HG03025 (cell line): ENCODE measurements at regions not wholly inside any gene's neighbourhood (a gene's known extent, or its start where the extent isn't known, plus 50 kb on each side); places are given as distances from the start of the nearest gene placed in this dataset.
"Not testable (repeated sequence)": the region's sequence is repeated elsewhere in the genome, so short reads cannot be mapped to it uniquely, and the experiment has no call there.

Experiments used
- ATAC-seq: cut with Tn5 transposase; IDR thresholded peaks from one replicate; pipeline ENCODE4 v1.9.1; 2021; ENCODE audit warnings: mild to moderate bottlenecking, moderate library complexity; ENCODE audit not compliant: unreplicated experiment, low FRiP score

- no peak for ATAC-seq
These were observed 794.5 kb downstream of the DSC3 start for GRCh38 chr18:30248056-30248455.

DNA sequence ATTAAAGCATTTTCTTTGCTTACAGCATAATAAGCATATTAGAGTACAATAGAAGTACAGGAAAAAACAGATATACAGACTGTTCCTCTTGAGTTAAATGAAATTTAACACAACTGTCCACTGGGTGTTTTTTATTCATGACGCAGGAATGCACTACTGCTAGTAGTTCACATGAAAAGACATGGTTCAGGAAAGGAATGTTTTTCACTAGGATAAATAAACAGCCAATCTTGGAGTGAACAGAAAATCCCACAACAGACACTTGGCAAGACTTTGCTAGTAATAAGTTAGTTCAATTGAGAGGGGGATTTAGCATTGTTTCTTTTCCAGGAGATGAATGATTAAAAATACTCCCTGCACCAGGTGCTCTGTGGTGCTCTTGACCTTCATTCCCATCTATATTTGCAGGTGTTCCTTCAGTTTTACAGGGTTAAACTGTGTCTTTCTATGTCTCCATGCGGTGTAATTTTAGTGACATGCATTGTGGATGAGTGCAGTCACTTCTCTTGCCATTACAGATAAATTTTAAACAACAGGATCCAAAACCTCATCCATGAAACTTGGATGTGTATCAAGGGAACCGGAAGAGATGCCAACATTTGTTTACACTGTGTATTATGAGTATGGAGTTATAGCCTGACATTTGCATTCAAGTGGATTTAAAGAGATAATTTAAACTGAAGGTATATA, 796.6 kb downstream of the DSC3 start:
- ATAC-seq, result no peak

DNA sequence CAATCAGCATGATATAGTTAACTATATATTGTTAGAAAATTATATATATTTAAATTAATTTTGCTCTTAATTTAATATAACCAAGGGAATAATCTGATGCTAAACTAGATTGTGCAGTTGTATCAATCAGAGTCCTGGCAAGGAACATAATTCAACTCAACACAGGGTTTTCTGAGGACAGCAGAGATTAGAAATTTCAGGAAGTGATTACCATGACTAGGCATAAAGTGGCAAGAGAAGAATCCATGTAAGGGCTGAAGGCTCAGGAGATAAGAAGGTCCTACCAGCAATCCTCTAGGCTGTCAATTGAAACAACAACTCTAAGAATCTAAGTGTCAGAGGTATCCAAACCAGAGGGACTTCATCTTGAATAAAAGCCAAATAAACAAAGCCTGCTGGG, 807.8 kb downstream of the DSC3 start:
- no peak for ATAC-seq

GRCh38 chr18:30211112-30211511, 831.4 kb downstream of the DSC3 start:
- ATAC-seq, result no peak

- ATAC-seq, result no peak
These were observed 834.0 kb downstream of the DSC3 start for GRCh38 chr18:30208546-30208945.

DNA sequence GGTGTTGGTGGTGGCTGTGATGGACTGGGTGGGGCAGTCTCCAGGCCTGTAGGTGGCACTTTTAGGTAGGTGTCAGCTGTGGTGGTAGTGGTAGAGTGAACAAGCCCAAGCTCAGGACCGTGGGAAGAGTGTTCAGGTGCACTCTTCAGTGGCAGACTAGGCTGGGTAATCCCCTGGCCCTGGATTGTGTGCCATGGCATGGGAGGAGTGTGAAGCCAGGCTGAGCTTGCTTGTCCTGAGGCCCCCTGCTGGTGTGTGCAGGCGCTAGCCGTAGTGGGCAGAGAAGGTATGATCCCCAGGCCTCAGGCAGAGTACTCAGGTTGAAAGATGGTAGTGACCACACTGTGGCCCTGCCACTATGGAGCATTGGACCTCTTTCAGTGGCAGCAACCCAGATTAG, 850.3 kb downstream of the DSC3 start:
- no peak for ATAC-seq

- ATAC-seq, result no peak
These were observed 856.3 kb downstream of the DSC3 start for GRCh38 chr18:30186245-30186644.

- ATAC-seq, result no peak
These were observed 865.5 kb downstream of the DSC3 start for GRCh38 chr18:30177056-30177455.

- ATAC-seq, result no peak
These were observed 866.8 kb downstream of the DSC3 start for GRCh38 chr18:30175621-30176225.

DNA sequence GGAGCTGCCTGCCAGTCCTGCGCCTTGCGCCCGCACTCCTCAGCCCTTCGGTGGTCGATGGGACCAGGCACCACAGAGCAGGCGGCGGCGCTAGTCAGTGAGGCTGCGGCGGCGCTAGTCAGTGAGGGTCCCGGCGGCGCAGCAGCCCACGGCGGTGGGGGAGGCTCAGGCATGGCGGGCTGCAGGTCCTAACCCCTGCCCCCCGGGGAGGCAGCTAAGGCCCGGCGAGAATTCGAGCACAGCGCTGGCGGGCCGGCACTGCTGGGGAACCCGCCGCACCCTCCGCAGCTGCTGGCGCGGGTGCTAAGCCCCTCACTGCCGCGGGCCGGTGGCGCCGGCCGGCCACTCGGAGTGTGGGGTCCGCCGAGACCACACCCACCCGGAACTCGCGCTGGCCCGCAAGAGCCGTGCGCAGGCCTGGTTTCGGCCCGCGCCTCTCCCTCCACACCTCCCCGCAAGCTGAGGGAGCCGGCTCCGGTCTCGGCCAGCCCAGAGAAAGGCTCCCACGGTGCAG, 867.4 kb downstream of the DSC3 start:
- no peak for ATAC-seq

GRCh38 chr18:30163573-30163972, 879.0 kb downstream of the DSC3 start:
- ATAC-seq, result no peak

DNA sequence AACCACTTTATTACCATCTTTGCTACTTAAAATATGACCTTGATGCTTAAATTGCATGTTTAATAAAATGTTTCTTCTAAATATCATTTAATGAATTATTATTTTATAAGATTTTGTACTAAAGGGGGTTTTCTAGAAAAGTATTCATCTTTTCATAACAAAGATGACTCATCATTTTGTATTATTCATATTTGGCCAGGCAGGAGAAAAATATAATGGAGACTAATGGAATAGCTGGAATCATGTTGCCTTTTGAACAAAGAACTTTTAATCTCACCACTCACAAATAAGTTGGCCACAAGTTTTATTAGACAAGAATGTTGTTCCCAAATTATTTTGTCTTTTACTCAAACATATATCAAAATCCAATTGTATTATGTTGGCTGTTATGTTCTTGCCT, 882.4 kb downstream of the DSC3 start:
- ATAC-seq, result no peak

- no peak for ATAC-seq
These were observed 891.8 kb downstream of the DSC3 start for GRCh38 chr18:30150586-30151250.

- no peak for ATAC-seq
These were observed 893.0 kb downstream of the DSC3 start for GRCh38 chr18:30149585-30149984.

DNA sequence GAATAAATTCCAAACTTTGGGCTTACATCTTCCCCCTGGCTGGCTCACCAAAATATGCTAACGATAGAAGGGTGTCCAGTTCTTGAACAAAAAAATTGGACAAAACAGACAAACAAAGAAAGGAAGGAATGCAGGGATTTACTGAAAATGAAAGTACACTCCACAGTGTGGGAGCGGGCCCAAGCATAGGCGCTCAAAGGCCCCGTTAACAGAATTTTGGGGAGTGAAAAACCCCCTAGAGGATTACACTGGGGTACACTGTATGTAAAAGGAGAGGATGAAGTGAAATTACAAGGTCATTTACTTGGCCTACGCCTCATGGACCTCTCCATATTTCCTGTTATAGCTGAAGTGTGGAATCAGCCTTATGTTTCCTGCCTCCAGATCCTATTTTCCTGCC, 899.7 kb downstream of the DSC3 start:
- no peak for ATAC-seq

DNA sequence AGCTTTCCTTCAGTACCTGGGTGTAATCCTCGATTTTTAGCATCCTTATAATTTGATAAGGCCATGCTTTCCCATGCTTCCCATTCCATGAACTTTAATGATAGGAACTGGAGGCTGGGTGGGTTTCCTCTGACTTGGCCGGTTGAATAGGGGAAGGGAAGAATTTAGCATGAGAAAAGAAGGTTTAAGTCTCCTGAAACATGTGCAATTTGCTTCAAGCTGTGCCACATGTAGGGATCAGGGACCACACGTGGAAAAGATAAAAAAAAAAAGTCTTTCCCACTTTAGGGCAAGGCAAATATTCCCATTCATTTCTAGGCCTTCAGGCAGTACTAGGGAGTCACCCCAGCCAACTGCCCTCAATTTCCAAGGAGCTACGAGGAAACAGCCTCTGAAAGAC, 900.3 kb downstream of the DSC3 start:
- no peak for ATAC-seq

GRCh38 chr18:30141506-30141905, 901.0 kb downstream of the DSC3 start:
- ATAC-seq, result not testable (repeated sequence)

- no peak for ATAC-seq
These were observed 902.8 kb downstream of the DSC3 start for GRCh38 chr18:30139631-30140287.

GRCh38 chr18:30135938-30136337, 906.6 kb downstream of the DSC3 start:
- ATAC-seq, result no peak

- no peak for ATAC-seq
These were observed 908.5 kb downstream of the DSC3 start for GRCh38 chr18:30134020-30134419.

GRCh38 chr18:30132959-30133358, 909.6 kb downstream of the DSC3 start:
- no peak for ATAC-seq
